ENCODE measurements at regions not wholly inside any gene's neighbourhood (a gene's known extent, or its start where the extent isn't known, plus 50 kb on each side); places are given as distances from the start of the nearest gene placed in this dataset.

GRCh38 chr3:28699283-28699682 is 350.7 kb upstream of the AZI2 start:
- Histone ChIP-seq H3K79me2 (ENCODE audit: insufficient read depth, low read length) (no peaks in the 10 kb centered on the region), H3K9me3 (ENCODE audit: low read length) (no peaks in the 10 kb centered on the region), H3K4me3 (ENCODE audit: low read depth, low read length, poor library complexity, severe bottlenecking) (no peak overlapping the region), H3K27me3 (ENCODE audit: insufficient read depth, low read length) (no peaks in the 10 kb centered on the region), H2AFZ (ENCODE audit: low read length) (no peak overlapping the region), H4K20me1 (ENCODE audit: insufficient read depth, low read length) (no peaks in the 10 kb centered on the region), H3K9ac (ENCODE audit: low read length) (no peak overlapping the region), H3K36me3 (ENCODE audit: insufficient read depth, low read length) (no peaks in the 10 kb centered on the region), H3K27ac (ENCODE audit: low read depth, low read length, poor library complexity, severe bottlenecking) (no peak overlapping the region), H3F3A (ENCODE audit: insufficient read depth, low read length) (no peaks in the 10 kb centered on the region), H3K9me2 (ENCODE audit: low read depth, low read length) (no peaks in the 10 kb centered on the region), H3K4me1 (ENCODE audit: insufficient read depth, low read length, severe bottlenecking) (no peaks in the 10 kb centered on the region), H3K4me2 (ENCODE audit: low read length) (no peak overlapping the region)
- no peak for TF ChIP-seq EZH2 (IDR thresholded peaks at IDR 0.05; ENCODE audit: borderline replicate concordance, low read length)
- TF ChIP-seq CTCF (IDR thresholded peaks at IDR 0.05; ENCODE audit: low read length): no peak

DNA sequence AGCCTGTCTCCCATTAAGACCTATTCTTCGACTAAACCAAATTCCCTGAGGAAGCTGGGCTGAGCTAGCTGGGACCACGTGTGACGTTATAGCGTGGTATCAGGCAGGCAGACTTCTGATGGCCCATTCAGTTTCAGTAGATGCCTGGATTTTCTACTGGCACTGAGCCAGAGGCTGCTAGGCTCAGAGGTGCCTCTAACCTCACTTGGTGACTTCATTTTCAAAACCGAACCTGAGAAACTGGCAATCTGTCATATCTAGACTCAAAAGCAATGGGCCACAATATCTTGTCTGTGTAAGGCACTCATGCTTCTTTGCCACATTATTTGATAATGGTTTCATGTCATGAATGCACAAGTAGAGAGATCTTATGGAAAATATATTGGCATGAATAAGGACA is 352.1 kb upstream of the AZI2 start:
- H2AFZ ChIP-seq (ENCODE audit: low read length): no peak overlapping the region
- no peaks in the 10 kb centered on the region; the same call in 1 of the 2 replicates for H3K9me2 ChIP-seq (ENCODE audit: low read depth, low read length)
- H3K4me1 ChIP-seq (ENCODE audit: insufficient read depth, low read length, severe bottlenecking): no peaks in the 10 kb centered on the region
- H3K4me2 ChIP-seq (ENCODE audit: low read length): no peak overlapping the region
- no peak overlapping the region for H3K27ac ChIP-seq (ENCODE audit: low read depth, low read length, poor library complexity, severe bottlenecking)
- no peaks in the 10 kb centered on the region for H4K20me1 ChIP-seq (ENCODE audit: insufficient read depth, low read length)
- no peaks in the 10 kb centered on the region for H3K36me3 ChIP-seq (ENCODE audit: insufficient read depth, low read length)
- H3K9me3 ChIP-seq (ENCODE audit: low read length): no peaks in the 10 kb centered on the region
- H3K4me3 ChIP-seq (ENCODE audit: low read depth, low read length, poor library complexity, severe bottlenecking): no peak overlapping the region
- no peaks in the 10 kb centered on the region for H3F3A ChIP-seq (ENCODE audit: insufficient read depth, low read length)
- H3K9ac ChIP-seq (ENCODE audit: low read length): no peak overlapping the region
- no peaks in the 10 kb centered on the region for H3K79me2 ChIP-seq (ENCODE audit: insufficient read depth, low read length)
- TF ChIP-seq EZH2 (IDR thresholded peaks at IDR 0.05; ENCODE audit: borderline replicate concordance, low read length) (no peak), CTCF (IDR thresholded peaks at IDR 0.05; ENCODE audit: low read length) (no peak)
- no peaks in the 10 kb centered on the region for H3K27me3 ChIP-seq (ENCODE audit: insufficient read depth, low read length)

GRCh38 chr3:28703843-28704242 is 355.2 kb upstream of the AZI2 start:
- Histone ChIP-seq H3F3A (ENCODE audit: insufficient read depth, low read length) (no peaks in the 10 kb centered on the region), H3K9ac (ENCODE audit: low read length) (no peak overlapping the region), H3K27ac (ENCODE audit: low read depth, low read length, poor library complexity, severe bottlenecking) (no peak overlapping the region), H3K4me1 (ENCODE audit: insufficient read depth, low read length, severe bottlenecking) (no peaks in the 10 kb centered on the region), H2AFZ (ENCODE audit: low read length) (no peak overlapping the region), H4K20me1 (ENCODE audit: insufficient read depth, low read length) (no peaks in the 10 kb centered on the region), H3K9me3 (ENCODE audit: low read length) (no peaks in the 10 kb centered on the region), H3K4me2 (ENCODE audit: low read length) (no peak overlapping the region), H3K4me3 (ENCODE audit: low read depth, low read length, poor library complexity, severe bottlenecking) (no peak overlapping the region), H3K9me2 (ENCODE audit: low read depth, low read length) (no peaks in the 10 kb centered on the region; the same call in 1 of the 2 replicates), H3K27me3 (ENCODE audit: insufficient read depth, low read length) (no peaks in the 10 kb centered on the region), H3K79me2 (ENCODE audit: insufficient read depth, low read length) (no peaks in the 10 kb centered on the region), H3K36me3 (ENCODE audit: insufficient read depth, low read length) (no peaks in the 10 kb centered on the region)
- TF ChIP-seq EZH2 (IDR thresholded peaks at IDR 0.05; ENCODE audit: borderline replicate concordance, low read length) (no peak), CTCF (IDR thresholded peaks at IDR 0.05; ENCODE audit: low read length) (no peak)
